HPDE6-E6E7 (cell line): ENCODE measurements at regions not wholly inside any gene's neighbourhood (a gene's known extent, or its start where the extent isn't known, plus 50 kb on each side); places are given as distances from the start of the nearest gene placed in this dataset.

Experiments
- DNase-seq: peaks from one replicate; pipeline ENCODE4 v3.0.0; 2011; ENCODE audit warnings: missing footprints; ENCODE audit errors: extremely low spot score

- no peak for DNase-seq
Measured at GRCh38 chr12:66066137-66066928, 64.2 kb downstream of the LLPH start.

- no peak for DNase-seq
Measured at GRCh38 chr12:66065641-66066136, 64.9 kb downstream of the LLPH start.

DNA sequence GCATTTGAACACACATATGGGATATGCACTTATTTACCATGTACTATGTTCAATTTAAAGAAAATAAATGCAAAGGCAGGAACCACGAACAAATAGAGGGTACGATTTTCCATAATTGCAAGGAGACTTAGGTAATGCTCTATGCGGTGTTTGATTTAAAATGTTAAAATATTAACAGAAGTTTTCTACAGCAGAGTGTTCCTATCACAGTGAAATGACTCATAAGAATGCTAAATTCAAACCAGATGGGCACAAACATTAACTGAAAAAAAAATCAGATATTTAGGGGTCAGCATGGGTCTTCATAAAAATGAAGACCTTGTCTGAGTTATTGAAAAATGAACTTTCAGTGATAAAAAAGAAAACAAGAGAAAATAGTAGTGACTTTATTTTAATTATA is 65.4 kb downstream of the LLPH start:
- no peak for DNase-seq

- DNase-seq, result no peak
Measured at GRCh38 chr12:66063916-66064315, 66.6 kb downstream of the LLPH start.

DNA sequence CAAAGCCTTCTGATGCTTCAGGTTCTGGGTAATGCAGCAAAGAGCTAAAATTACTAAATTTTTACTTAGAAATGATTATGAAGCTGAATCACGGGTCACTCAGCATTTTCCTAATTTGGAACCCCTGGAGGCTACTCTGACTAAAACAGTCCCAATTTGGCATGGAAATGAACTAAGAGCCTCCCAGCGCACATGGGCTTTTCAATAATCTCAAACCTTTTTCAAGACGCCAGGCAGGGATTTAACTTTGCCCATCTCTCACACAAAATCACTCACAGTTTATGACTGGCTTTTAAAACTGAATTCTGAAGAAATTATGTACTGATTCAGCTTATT is 68.3 kb downstream of the LLPH start:
- DNase-seq, result no peak

- DNase-seq, result no peak
Measured at GRCh38 chr12:66061557-66062289, 68.8 kb downstream of the LLPH start.

GRCh38 chr12:66061076-66061475 is 69.5 kb downstream of the LLPH start:
- DNase-seq, result no peak

- DNase-seq, result no peak
Measured at GRCh38 chr12:66060163-66060907, 70.2 kb downstream of the LLPH start.

GRCh38 chr12:66059666-66060065 is 70.9 kb downstream of the LLPH start:
- DNase-seq, result no peak

DNA sequence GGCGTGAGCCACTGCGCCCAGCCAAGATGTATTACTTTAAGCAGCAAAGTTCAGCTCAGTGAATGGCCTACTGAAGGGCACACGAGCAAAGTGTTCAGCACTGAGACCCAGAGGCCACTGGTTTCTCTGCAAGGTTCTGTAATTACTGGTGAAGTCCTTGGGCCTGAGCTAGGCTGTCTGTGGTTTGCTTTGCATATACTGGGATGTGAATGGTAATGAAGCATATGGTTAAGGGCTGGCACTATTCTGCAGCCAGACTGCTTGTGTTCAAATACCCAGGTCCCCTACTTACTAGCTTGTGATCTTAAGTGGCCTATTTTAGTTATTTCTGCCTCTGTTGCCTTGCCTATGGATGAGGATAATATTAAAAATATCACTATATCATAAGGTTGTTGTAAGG is 72.0 kb downstream of the LLPH start:
- DNase-seq, result no peak

DNA sequence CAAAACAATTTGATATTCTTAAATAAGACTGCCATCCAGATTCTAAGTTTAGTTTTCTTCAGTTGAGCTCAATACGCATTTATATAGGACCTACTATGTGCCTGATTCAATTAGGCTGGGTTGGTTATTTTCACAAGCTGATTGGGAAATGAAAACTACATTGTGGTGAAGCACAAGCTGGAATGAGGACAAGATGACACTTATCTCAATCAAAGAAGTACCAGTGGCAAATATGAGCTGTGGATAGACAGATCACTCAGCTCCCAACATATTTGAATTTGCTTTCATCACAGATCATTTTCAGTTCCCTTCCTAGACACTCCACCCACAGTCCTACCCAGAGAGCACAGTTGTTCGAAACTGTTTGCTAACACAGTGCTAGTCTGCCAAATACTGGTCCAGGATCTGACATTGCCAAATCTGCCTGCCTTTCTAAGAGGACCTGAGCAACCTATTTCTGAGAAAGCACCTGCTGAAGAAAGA is 74.7 kb downstream of the LLPH start:
- DNase-seq, result no peak

DNA sequence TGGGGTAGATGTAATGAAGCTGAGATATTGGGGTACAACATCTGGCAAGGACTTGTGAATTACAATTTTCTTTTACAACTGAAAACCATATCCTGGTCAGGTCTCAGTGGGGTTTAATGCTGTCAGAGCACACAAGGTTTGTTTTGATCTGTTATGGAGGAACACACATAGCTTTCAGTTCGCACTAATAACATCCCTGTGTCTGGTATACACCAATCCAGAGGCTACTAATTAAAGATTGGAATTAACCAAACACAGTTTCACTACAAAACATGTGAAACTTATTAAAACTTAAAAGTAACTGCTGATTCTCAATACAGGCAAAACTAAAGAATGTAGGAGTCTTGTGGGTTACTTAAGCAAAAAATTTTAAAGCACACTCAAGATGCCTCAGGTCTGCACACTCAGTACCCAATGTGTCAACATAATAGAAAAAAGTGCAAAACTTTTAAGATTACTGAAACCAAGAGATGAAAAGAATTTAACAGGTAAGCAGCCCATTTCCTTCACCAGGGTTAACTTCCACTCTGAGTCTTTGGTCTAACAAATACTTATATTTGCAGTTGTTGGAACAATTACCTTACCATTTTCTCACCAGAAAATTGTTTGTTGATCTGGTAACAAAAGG is 77.4 kb downstream of the LLPH start:
- DNase-seq, result no peak

GRCh38 chr12:66051361-66051760 is 79.2 kb downstream of the LLPH start:
- DNase-seq, result no peak

DNA sequence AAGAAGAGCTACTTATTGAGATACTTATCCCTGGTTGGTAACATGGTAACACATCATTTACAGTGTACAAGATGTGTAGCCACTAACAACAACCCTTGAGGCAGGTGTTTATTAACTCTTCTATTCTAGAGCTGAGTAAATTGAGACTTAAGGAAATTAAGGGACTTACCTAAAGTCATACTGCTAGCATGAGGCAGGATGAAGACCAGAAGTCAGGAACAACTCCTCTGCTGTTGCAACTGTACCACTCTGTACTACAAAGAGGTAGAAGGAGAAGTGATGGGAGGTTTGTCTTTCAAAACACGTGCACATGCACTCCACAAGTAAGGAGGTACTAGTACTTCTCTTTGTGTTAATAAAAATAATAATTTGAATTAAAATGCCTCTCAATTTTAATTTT is 79.9 kb downstream of the LLPH start:
- DNase-seq, result no peak

- no peak for DNase-seq
Measured at GRCh38 chr12:66050283-66050576, 80.3 kb downstream of the LLPH start.

DNA sequence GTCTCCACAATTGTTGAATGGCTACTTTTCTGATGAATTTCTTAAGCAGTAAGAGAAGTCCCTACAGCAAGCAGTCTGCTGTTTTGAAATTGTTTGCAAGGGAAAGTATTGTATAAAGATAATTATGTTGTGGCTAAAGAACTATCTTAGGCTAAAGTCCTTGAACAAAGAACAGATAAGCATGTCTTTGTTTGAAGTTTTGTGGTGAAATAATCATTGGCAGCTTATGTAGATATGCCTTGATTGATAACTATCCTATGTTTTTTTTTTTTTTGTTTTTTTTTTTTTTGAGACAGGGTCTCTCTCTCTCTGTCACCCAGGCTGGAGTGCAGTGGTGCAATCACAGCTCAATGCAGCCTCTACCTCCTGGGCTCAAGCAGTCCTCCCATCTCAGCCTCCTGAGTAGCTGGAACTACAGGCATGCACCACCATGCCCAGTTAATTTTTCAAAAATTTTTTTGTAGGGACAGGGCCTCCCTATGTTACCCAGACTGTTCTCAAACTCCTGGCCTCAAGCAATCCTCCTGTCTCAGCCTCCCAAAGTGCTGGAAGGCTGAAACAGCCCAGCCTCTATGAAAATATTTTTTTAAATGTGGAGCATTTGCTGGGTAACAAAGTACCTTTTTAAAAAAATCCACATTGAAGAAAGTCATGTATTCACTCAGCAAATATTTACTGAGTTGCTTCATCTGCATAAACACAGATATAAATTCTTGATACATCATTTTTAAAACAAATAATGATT is 80.8 kb downstream of the LLPH start:
- no peak for DNase-seq

DNA sequence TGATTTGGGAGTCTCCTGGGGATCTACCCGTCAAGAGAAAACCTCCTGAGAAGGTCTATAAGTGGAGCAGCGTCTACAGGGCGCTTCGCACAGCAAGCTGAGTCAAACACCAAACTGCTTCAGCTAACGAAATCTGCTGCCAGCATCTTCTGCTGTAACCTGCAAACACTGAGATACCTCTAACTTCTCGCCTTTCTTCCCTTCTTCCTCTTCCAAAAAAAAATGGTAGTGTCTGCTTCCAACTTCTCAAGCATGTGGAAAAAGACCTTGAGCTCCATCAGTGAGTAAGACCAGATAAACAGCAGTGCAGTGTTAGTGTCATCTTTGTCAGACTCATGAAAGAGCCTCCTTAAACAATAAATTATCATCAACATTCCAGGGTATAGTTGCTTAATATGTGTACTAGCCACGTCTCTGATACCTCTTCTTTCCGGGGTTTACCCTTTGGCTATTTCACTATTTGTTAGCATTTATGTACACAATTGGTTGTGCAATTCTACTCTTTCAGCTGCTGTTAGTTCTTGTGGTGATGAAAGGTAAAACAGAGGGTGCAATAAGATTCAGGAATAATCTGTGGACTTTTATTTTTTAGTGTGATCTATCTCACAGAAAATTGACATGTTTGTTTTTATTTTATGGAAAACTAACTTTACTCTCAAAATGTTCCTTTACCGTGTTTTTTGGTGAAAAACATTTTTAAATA is 81.6 kb downstream of the LLPH start:
- peak; percentile 16 for DNase-seq

DNA sequence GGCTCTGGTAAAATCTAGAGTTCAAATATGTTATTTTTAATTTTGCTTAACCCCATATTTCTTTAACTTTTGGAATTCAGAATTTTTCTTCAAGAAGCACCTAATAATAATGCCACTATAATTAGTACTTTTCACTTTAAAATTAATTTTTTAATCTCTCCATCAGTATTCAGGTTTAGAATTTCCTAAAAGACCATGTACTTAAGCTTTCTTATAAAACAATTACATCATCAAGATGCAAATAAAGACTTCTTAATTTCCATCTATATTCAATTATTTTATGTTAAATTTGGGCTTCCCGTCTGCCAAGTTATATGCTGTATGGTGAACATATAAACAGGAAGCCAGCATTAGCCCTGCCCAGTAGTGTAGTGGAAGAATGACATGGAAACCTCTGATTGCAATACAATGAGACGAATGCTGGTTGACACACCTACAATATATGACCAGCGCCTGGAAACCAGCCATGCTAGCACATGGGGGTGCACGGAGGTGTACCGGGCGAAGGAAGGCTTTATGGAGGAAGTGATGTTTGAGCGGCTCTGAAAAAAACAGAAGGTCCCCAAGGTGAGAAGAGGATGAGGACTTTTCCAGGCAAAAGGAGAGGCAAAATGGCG is 82.2 kb downstream of the LLPH start:
- DNase-seq, result no peak

GRCh38 chr12:66047411-66048021 is 83.0 kb downstream of the LLPH start:
- DNase-seq, result no peak

GRCh38 chr12:66045506-66045905 is 85.0 kb downstream of the LLPH start:
- DNase-seq, result no peak
